Testis (tissue), 2 donors: ENCODE measurements at regions not wholly inside any gene's neighbourhood (a gene's known extent, or its start where the extent isn't known, plus 50 kb on each side); places are given as distances from the start of the nearest gene placed in this dataset.

Experiments used
- POLR2A ChIP-seq: fragments of 450-650 bp; IDR thresholded peaks from one replicate; pipeline ENCODE4 v1.6.1; 2017; ENCODE audit warnings: antibody characterized with exemption, mild to moderate bottlenecking, moderate library complexity
- TF ChIP-seq, protein P1 (sequence below), 3 experiments: fragments of 450-650 bp in 2 of 3; fragments of 200-600 bp in 1 of 3; sonication (generic) in 1 of 3; IDR thresholded peaks; one replicate each; pipeline ENCODE4 v1.5.1; 2016 to 2019; ENCODE audit warnings: antibody characterized with exemption in 3 of 3, mild to moderate bottlenecking in 2 of 3, moderate library complexity in 1 of 3

DNA sequence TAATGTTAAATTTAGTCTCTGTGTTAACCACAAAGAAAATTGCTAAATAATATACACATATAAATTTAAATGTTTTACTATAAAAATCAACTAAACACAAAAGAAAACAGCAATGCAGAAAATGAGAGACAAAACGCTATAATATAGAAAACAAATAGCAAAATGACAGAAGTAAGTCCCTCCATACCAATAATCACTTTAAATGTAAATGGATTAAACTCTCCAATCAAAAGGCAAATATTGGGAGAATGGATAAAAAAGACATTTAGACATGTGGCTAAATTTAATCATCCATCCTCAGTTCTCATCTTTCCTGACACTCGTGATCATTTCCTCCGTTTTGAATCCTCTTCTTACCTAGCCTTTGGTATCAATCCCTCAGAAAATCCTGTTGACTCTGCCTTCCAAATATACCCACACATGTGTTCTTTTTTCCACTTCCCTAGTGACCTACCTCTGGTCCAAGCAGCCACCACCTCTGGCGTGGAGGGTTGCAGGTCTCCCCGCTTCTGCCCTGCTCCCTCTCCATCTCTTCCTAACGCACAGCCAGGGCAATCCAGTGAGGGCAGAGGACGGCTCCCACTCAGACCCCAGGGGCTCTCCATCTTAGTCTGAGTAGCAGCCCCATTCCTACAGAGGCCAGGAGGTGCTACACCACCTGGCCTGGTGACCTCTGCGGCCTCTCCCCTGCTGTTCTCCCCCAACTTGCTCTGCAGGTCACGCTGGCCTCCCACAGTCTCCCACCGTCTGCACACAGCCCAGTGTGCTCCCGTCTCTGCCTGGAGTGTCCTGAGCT is 149.2 kb downstream of the RNASET2 start:
- TF ChIP-seq, protein P1, sequence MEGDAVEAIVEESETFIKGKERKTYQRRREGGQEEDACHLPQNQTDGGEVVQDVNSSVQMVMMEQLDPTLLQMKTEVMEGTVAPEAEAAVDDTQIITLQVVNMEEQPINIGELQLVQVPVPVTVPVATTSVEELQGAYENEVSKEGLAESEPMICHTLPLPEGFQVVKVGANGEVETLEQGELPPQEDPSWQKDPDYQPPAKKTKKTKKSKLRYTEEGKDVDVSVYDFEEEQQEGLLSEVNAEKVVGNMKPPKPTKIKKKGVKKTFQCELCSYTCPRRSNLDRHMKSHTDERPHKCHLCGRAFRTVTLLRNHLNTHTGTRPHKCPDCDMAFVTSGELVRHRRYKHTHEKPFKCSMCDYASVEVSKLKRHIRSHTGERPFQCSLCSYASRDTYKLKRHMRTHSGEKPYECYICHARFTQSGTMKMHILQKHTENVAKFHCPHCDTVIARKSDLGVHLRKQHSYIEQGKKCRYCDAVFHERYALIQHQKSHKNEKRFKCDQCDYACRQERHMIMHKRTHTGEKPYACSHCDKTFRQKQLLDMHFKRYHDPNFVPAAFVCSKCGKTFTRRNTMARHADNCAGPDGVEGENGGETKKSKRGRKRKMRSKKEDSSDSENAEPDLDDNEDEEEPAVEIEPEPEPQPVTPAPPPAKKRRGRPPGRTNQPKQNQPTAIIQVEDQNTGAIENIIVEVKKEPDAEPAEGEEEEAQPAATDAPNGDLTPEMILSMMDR (IDR thresholded peaks at IDR 0.05): no peak
- no peak for TF ChIP-seq POLR2A
